ENCODE measurements at regions not wholly inside any gene's neighbourhood (a gene's known extent, or its start where the extent isn't known, plus 50 kb on each side); places are given as distances from the start of the nearest gene placed in this dataset.

DNA sequence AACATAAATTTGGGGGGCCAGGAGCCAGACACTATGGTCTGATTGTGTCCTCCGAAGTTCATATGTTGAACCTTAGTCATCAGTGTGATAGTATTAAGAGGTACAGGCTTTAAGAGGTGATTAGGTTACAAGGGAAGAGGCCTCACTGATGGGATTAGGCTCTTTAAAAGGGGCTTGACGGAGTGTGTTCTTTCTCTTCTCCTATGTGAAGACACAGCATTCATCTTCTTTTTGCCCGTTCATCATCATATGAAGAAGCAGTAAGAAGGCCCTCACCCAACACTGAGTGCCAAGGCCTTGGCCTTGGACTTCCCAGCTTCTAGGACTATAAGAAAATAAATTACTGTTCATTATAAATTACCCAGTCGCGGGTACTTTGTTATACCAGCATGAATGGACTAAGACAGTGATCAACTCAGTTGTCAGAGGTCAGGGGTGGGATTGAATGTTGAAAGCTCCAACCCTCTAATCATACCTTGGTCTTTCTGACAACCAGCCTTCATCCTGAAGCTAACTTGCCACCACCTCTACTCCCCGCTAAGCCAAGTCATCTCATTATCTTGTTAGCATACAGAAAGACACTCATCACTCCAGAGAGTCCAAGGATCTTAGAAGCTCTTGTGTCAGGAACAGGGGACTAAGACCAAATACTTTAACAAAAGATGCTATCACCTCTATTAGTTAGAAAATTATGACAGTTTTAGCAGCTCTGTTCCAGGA, 543.4 kb upstream of the DIPK2B start:
- no peak overlapping the region for H3K27ac ChIP-seq (ENCODE audit: low read depth, low read length)
- 92% methylated on average over 4 of the region's 6 CpGs for WGBS
- H3K27me3 ChIP-seq (ENCODE audit: insufficient read depth, low read length): no peaks in the 10 kb centered on the region
- H3K36me3 ChIP-seq (ENCODE audit: insufficient read depth, low read length): peaks cover 44% of the 10 kb centered on the region
- H3K4me3 ChIP-seq (ENCODE audit: low read length): no peak overlapping the region
- H3K9me3 ChIP-seq (ENCODE audit: insufficient read depth, low read depth, low read length): no peaks in the 10 kb centered on the region
- H3K9ac ChIP-seq (ENCODE audit: low read depth, low read length): no peak overlapping the region
- H3K4me1 ChIP-seq (ENCODE audit: insufficient read depth, low read length): no peaks in the 10 kb centered on the region

DNA sequence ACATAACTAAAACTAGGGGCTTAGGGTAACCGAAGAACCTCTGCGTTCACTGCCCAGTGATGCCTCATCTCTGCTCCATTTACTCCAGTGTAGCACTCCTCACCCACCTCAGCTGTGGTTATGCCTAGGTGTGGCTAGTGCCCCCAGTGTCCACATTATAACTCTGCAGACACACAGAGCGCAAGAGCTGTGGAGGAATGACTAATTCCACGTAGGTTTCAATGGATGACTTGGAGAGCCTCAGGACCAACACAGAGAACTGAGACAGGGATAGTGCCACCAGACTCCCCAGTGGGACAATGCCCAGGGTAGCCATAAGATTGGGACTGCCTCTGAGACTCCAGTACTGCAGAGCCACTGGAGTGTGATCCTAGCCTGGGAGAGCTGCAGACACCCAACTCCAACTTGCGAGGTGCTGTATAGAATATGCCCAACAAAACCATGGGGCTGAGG, 542.4 kb upstream of the DIPK2B start:
- Histone ChIP-seq H3K4me1 (ENCODE audit: insufficient read depth, low read length) (no peaks in the 10 kb centered on the region), H3K9me3 (ENCODE audit: insufficient read depth, low read depth, low read length) (no peaks in the 10 kb centered on the region), H3K9ac (ENCODE audit: low read depth, low read length) (no peak overlapping the region), H3K4me3 (ENCODE audit: low read length) (no peak overlapping the region), H3K36me3 (ENCODE audit: insufficient read depth, low read length) (peaks cover 39% of the 10 kb centered on the region), H3K27ac (ENCODE audit: low read depth, low read length) (no peak overlapping the region), H3K27me3 (ENCODE audit: insufficient read depth, low read length) (no peaks in the 10 kb centered on the region)
- 90% methylated on average over 5 of the region's 5 CpGs for WGBS

DNA sequence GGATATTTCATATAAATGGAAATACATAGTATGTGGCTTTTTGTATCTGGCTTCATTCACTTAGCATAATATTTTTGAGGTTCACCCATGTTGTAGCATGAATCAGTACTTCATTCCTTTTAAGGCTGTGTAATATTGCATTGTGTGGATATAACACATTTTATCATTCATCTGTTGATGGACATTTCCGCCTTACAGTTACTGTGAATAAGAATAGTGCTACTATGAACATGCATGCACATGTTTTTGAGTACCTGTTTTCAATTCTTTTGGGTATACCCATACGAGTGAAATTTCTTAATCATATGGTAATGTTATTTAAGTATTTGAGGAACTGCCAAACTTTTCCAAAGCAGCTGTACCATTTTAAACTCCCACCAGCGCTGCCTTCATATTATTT, 539.6 kb upstream of the DIPK2B start:
- no peaks in the 10 kb centered on the region for H3K27me3 ChIP-seq (ENCODE audit: insufficient read depth, low read length)
- H3K4me3 ChIP-seq (ENCODE audit: low read length): no peak overlapping the region
- H3K9me3 ChIP-seq (ENCODE audit: insufficient read depth, low read depth, low read length): no peaks in the 10 kb centered on the region
- WGBS: 100% methylated on average over 1 of the region's 3 CpGs
- no peak overlapping the region for H3K9ac ChIP-seq (ENCODE audit: low read depth, low read length)
- H3K36me3 ChIP-seq (ENCODE audit: insufficient read depth, low read length): peaks cover 11% of the 10 kb centered on the region
- no peaks in the 10 kb centered on the region for H3K4me1 ChIP-seq (ENCODE audit: insufficient read depth, low read length)
- no peak overlapping the region for H3K27ac ChIP-seq (ENCODE audit: low read depth, low read length)

DNA sequence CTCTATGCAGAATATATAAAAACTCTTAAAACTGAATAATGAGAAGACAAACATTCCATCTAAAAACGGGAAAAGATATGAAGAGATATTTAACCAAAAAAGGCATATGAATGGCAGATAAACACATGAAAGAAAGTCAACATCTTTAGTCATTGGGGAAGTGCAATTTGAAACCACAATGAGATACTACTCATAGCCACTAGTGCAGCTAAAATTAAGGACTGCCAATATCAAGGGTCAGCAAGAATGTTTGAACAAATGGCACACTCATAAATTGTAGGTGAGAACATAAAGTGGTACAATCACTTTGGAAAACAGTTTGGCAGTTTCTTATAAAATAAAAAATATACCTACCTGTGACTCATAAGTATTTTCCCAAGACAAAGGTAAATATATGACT, 534.9 kb upstream of the DIPK2B start:
- Histone ChIP-seq H3K4me3 (ENCODE audit: low read length) (no peak overlapping the region), H3K27ac (ENCODE audit: low read depth, low read length) (no peak overlapping the region), H3K9me3 (ENCODE audit: insufficient read depth, low read depth, low read length) (no peaks in the 10 kb centered on the region), H3K36me3 (ENCODE audit: insufficient read depth, low read length) (no peaks in the 10 kb centered on the region), H3K4me1 (ENCODE audit: insufficient read depth, low read length) (no peaks in the 10 kb centered on the region), H3K9ac (ENCODE audit: low read depth, low read length) (no peak overlapping the region), H3K27me3 (ENCODE audit: insufficient read depth, low read length) (no peaks in the 10 kb centered on the region)
- no CpG with 5 or more reads among the region's 1 CpG for WGBS

DNA sequence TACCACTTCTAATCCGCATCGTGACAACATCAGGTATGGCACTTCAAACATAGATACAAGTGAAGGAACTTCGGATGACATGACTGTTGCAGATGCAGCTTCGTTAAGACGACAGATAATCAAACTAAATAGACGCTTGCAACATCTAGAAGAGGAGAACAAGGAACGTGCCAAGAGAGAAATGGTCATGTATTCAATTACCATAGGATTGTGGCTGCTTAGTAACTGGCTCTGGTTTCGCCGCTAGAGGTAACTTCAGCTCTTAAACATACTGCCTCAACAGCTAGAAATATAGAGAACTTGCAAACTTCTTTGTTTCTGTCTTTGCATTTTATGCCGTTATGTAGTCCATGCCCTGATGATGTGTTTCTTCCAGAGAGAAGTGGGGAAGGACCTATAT, 530.8 kb upstream of the DIPK2B start:
- H3K27ac ChIP-seq (ENCODE audit: low read depth, low read length): no peak overlapping the region
- H3K9ac ChIP-seq (ENCODE audit: low read depth, low read length): no peak overlapping the region
- H3K9me3 ChIP-seq (ENCODE audit: insufficient read depth, low read depth, low read length): no peaks in the 10 kb centered on the region
- no peak overlapping the region for H3K4me3 ChIP-seq (ENCODE audit: low read length)
- H3K27me3 ChIP-seq (ENCODE audit: insufficient read depth, low read length): no peaks in the 10 kb centered on the region
- peaks cover 6% of the 10 kb centered on the region; the same call in 1 of the 2 replicates for H3K4me1 ChIP-seq (ENCODE audit: insufficient read depth, low read length)
- WGBS: 96% methylated on average over 10 of the region's 10 CpGs
- no peaks in the 10 kb centered on the region for H3K36me3 ChIP-seq (ENCODE audit: insufficient read depth, low read length)

DNA sequence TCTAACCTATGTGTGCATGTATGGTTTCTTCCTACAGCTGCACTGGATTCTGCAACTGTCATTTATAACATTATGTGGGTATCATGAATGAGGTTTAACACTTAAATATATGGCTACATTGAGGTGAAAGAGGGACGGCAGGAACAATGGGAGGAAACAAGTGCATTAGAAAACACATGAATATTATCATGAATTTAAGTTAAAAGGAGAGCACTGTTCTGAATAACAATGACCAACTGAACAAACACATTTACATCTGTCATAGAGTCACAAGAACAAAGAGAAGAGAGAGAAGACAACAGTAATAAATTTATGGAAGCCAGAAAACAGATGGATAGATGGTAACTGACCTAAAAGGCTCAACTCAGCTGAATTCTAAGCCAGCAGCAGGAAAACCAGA, 527.1 kb upstream of the DIPK2B start:
- Histone ChIP-seq H3K9ac (ENCODE audit: low read depth, low read length) (no peak overlapping the region), H3K27ac (ENCODE audit: low read depth, low read length) (no peak overlapping the region), H3K27me3 (ENCODE audit: insufficient read depth, low read length) (no peaks in the 10 kb centered on the region)

DNA sequence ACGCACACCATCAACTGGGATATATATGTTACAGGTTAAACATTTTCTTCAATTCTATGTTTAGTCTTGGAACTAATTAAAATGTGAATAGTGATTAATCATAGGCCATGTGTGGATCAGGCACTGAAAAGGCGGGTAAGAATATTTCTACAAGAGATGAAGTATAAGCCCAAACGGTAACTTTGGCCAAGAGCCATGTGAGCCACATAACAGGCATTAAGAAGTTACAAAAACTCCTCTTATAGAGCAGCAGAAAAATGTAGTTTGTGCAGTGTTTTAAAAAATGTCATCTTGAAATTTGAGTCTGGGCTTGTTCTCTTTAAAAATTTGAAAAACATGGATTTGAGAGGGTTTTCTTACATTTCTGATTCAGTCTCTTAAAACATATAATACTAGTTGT, 521.8 kb upstream of the DIPK2B start:
- no peaks in the 10 kb centered on the region for H3K36me3 ChIP-seq (ENCODE audit: insufficient read depth, low read length)
- no peaks in the 10 kb centered on the region for H3K27me3 ChIP-seq (ENCODE audit: insufficient read depth, low read length)
- 97% methylated on average over 2 of the region's 3 CpGs for WGBS
- no peak overlapping the region for H3K4me3 ChIP-seq (ENCODE audit: low read length)
- no peak overlapping the region for H3K9ac ChIP-seq (ENCODE audit: low read depth, low read length)
- no peaks in the 10 kb centered on the region for H3K9me3 ChIP-seq (ENCODE audit: insufficient read depth, low read depth, low read length)
- no peaks in the 10 kb centered on the region; the same call in 1 of the 2 replicates for H3K4me1 ChIP-seq (ENCODE audit: insufficient read depth, low read length)
- no peak overlapping the region for H3K27ac ChIP-seq (ENCODE audit: low read depth, low read length)

More for the DNA sequence above, 527.1 kb upstream of the DIPK2B start:
- no CpG with 5 or more reads among the region's 1 CpG for WGBS
- H3K4me3 ChIP-seq (ENCODE audit: low read length): no peak overlapping the region
- H3K36me3 ChIP-seq (ENCODE audit: insufficient read depth, low read length): no peaks in the 10 kb centered on the region
- H3K9me3 ChIP-seq (ENCODE audit: insufficient read depth, low read depth, low read length): no peaks in the 10 kb centered on the region
- peaks cover 6% of the 10 kb centered on the region; the same call in 1 of the 2 replicates for H3K4me1 ChIP-seq (ENCODE audit: insufficient read depth, low read length)

DNA sequence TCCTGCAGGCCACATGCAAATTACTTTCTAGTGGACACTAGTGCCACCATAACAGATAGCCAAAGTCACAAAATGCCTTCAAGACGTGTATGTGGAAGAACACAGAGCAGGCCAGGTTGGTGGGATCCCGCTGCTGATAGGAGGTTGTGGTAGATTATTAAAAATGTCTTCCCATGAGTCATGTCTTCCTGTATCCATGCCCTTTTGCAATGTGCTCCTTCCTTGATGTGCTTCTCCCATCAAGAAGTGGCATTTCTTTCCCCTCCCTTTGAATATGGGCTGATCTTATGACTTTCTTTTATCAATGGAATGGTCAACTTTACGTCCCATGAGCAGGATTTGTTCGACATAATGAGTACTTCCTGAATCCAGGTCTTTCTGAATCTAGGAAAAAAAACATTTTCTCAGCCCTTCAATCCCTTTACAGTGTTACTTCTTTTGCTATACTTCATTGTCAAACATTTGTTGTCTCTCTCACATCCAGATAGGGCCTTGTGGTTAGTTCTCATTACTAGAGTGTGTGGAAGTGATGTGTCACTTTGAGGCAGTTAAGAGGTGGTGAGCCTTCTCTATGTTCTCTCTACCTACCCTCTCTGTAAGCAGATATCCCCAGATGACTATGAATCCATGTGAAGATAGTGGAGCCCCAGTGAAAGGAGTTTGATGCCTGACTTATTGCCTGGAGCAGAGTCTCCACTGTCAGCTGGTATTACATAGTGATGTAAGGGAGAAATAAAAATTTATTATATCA, 519.2 kb upstream of the DIPK2B start:
- no peaks in the 10 kb centered on the region; the same call in 1 of the 2 replicates for H3K4me1 ChIP-seq (ENCODE audit: insufficient read depth, low read length)
- WGBS: 100% methylated on average over 4 of the region's 4 CpGs

DNA sequence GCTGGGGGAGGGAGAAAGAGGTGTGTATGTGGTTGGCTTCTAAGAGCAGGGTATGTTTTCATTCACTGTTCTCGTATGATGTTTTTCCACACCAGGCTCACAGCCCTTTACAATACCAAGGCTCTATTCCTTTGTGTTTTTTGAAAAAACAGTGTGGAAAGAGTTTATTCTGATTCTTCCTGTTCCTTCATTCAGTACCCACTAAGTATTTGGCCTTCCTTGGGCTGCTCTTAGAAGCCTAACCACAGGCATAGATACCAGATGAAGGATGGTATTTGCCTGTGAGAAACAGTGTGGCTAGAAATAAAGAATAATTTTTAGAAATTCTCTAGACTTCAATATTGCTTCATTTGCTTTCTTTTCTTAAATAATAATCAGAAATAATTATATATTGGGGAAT, 518.0 kb upstream of the DIPK2B start:
- H3K9me3 ChIP-seq (ENCODE audit: insufficient read depth, low read depth, low read length): no peaks in the 10 kb centered on the region
- no peak overlapping the region for H3K27ac ChIP-seq (ENCODE audit: low read depth, low read length)
- no peak overlapping the region for H3K9ac ChIP-seq (ENCODE audit: low read depth, low read length)
- H3K4me3 ChIP-seq (ENCODE audit: low read length): no peak overlapping the region
- no peaks in the 10 kb centered on the region for H3K36me3 ChIP-seq (ENCODE audit: insufficient read depth, low read length)
- H3K4me1 ChIP-seq (ENCODE audit: insufficient read depth, low read length): no peaks in the 10 kb centered on the region; the same call in 1 of the 2 replicates
- no CpG with 5 or more reads among the region's 1 CpG for WGBS
- H3K27me3 ChIP-seq (ENCODE audit: insufficient read depth, low read length): no peaks in the 10 kb centered on the region

More for the DNA sequence above, 519.2 kb upstream of the DIPK2B start:
- H3K27me3 ChIP-seq (ENCODE audit: insufficient read depth, low read length): no peaks in the 10 kb centered on the region
- H3K27ac ChIP-seq (ENCODE audit: low read depth, low read length): no peak overlapping the region
- no peak overlapping the region for H3K9ac ChIP-seq (ENCODE audit: low read depth, low read length)
- no peaks in the 10 kb centered on the region for H3K36me3 ChIP-seq (ENCODE audit: insufficient read depth, low read length)
- no peak overlapping the region for H3K4me3 ChIP-seq (ENCODE audit: low read length)
- H3K9me3 ChIP-seq (ENCODE audit: insufficient read depth, low read depth, low read length): no peaks in the 10 kb centered on the region

DNA sequence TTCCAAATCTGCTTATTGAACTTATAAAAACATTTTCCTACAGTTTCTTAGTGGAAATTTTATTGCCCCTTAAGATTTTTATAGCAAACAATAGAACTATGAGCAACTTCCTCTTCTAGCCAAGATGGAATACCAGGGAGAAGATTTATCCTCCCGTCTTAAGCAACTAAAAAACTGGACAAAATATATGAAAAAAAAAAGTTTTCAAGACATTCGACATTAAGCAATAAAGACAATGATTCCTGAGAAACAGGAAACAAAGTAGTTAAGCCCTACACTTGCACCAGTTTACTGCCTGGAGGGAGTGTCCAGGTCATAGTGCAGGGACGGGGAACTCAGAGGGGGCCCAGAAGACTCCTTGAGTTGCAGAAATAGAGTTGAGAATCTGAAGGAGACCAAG, 516.1 kb upstream of the DIPK2B start:
- Histone ChIP-seq H3K4me3 (ENCODE audit: low read length) (no peak overlapping the region), H3K4me1 (ENCODE audit: insufficient read depth, low read length) (no peaks in the 10 kb centered on the region; the same call in 1 of the 2 replicates), H3K9ac (ENCODE audit: low read depth, low read length) (no peak overlapping the region), H3K36me3 (ENCODE audit: insufficient read depth, low read length) (no peaks in the 10 kb centered on the region), H3K9me3 (ENCODE audit: insufficient read depth, low read depth, low read length) (no peaks in the 10 kb centered on the region), H3K27me3 (ENCODE audit: insufficient read depth, low read length) (no peaks in the 10 kb centered on the region), H3K27ac (ENCODE audit: low read depth, low read length) (no peak overlapping the region)
- WGBS: 84% methylated on average over 2 of the region's 3 CpGs

DNA sequence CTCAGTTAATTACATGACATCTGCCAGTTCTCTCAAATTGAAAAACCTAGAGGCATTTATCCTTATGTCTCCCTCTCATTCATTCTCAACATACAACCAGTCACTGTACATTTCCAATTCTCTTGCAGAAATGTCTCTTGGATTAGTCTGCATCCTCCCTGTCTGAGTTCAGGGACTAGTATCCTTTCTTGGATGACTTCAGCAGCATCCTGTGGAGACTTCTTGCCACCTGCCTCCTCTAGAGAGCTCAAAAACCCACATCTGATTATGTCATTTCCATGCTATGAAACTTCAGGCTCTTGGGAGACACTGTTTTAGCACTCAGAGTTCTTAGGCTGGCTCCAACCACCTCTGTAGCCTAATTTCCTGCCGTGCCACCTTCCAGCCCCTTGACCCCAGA, 515.1 kb upstream of the DIPK2B start:
- WGBS: 84% methylated on average over 1 of the region's 1 CpG
- Histone ChIP-seq H3K9ac (ENCODE audit: low read depth, low read length) (no peak overlapping the region), H3K27ac (ENCODE audit: low read depth, low read length) (no peak overlapping the region), H3K4me1 (ENCODE audit: insufficient read depth, low read length) (no peaks in the 10 kb centered on the region; the same call in 1 of the 2 replicates), H3K9me3 (ENCODE audit: insufficient read depth, low read depth, low read length) (no peaks in the 10 kb centered on the region), H3K36me3 (ENCODE audit: insufficient read depth, low read length) (no peaks in the 10 kb centered on the region), H3K4me3 (ENCODE audit: low read length) (no peak overlapping the region), H3K27me3 (ENCODE audit: insufficient read depth, low read length) (no peaks in the 10 kb centered on the region)

All from HUES64 (cell line).